ENCODE measurements at regions not wholly inside any gene's neighbourhood (a gene's known extent, or its start where the extent isn't known, plus 50 kb on each side); places are given as distances from the start of the nearest gene placed in this dataset.

GRCh38 chr2:71884303-71885042, 263.2 kb downstream of the CYP26B1 start:
- DNase-seq: peak in 1 of 4 donors; percentile 10

GRCh38 chr2:71882949-71883472, 264.7 kb downstream of the CYP26B1 start:
- H3K36me3 ChIP-seq: no peaks in the 10 kb centered on the region
- no peak overlapping the region for H3K27ac ChIP-seq
- ATAC-seq: peak; percentile 40
- no peak overlapping the region for H3K4me3 ChIP-seq
- peak in 3 of 4 donors; percentile 35 to 71 (median 56) for DNase-seq
- peaks cover 0 to 20% of the 10 kb centered on the region in 2 donors for H3K4me1 ChIP-seq
- H3K9me3 ChIP-seq: peaks cover 0 to 6% of the 10 kb centered on the region in 2 donors
- TF ChIP-seq CTCF (IDR thresholded peaks at IDR 0.05): no peak
- intact Hi-C loops (cut with DNase I): no loop called here
- no peaks in the 10 kb centered on the region for H3K27me3 ChIP-seq

More at GRCh38 chr2:71884303-71885042, 263.2 kb downstream of the CYP26B1 start:
- no peak for ATAC-seq
- peaks cover 0 to 6% of the 10 kb centered on the region in 2 donors for H3K9me3 ChIP-seq
- intact Hi-C loops (cut with DNase I): no loop called here
- H3K4me3 ChIP-seq: no peak overlapping the region
- H3K36me3 ChIP-seq: no peaks in the 10 kb centered on the region
- peaks cover 0 to 20% of the 10 kb centered on the region in 2 donors for H3K4me1 ChIP-seq
- no peak for TF ChIP-seq CTCF (IDR thresholded peaks at IDR 0.05)
- no peak overlapping the region for H3K27ac ChIP-seq
- no peaks in the 10 kb centered on the region for H3K27me3 ChIP-seq

GRCh38 chr2:71882236-71882946, 265.3 kb downstream of the CYP26B1 start:
- Histone ChIP-seq H3K4me1 (peaks cover 0 to 20% of the 10 kb centered on the region in 2 donors), H3K27ac (no peak overlapping the region), H3K36me3 (no peaks in the 10 kb centered on the region), H3K4me3 (no peak overlapping the region), H3K9me3 (peaks cover 0 to 6% of the 10 kb centered on the region in 2 donors), H3K27me3 (no peaks in the 10 kb centered on the region)
- intact Hi-C loops (cut with DNase I): no loop called here
- DNase-seq (no peak), ATAC-seq (no peak)
- TF ChIP-seq CTCF (IDR thresholded peaks at IDR 0.05): no peak

DNA sequence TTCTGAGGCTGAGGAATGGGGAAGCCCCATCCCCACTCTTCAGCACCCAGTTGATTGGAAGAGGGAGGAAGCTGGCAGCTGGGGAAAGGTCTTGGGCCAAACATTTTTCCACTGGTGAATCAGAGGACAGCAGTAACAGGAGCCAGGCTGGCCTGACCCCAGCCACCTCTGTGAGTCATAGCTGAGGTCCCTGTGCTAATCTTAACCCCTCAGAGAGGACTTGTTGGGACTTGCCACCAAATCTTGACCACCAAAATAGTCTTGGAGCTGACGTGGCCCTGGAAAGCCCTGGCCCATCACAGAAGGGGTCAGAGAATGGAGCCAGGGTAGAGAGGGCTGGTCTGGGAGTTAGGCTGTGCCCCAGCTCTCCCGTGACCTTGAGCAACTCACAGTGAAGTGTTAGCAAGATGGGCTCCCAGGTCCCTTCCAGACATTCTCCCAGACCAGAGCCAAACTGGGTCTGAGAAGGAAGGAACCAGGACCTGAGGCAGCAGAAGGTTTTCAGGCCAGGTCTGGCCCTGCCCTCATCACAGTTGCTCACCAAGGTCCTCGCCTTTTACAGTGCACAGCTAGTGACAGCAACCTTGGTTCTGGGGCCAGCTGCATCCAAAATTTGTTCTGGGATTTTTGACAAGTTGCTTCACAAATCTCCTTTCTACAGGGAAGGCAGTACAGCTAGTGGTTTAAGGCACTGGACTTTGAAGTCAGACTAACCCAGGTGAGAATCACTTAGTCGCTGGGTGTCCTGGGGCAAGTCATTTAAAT, 266.6 kb downstream of the CYP26B1 start:
- DNase-seq (no peak), ATAC-seq (peak; percentile 50)
- Histone ChIP-seq H3K27ac (no peak overlapping the region), H3K4me1 (peaks cover 0 to 20% of the 10 kb centered on the region in 2 donors), H3K36me3 (no peaks in the 10 kb centered on the region), H3K9me3 (peaks cover 0 to 6% of the 10 kb centered on the region in 2 donors), H3K4me3 (no peak overlapping the region), H3K27me3 (no peaks in the 10 kb centered on the region)
- no peak for TF ChIP-seq CTCF (IDR thresholded peaks at IDR 0.05)
- intact Hi-C loops (cut with DNase I): no loop called here

All from left lung (tissue), 4 donors.